H1 (cell line): ENCODE measurements at regions not wholly inside any gene's neighbourhood (a gene's known extent, or its start where the extent isn't known, plus 50 kb on each side); places are given as distances from the start of the nearest gene placed in this dataset.

ENCODE experiments used
- CTCF ChIA-PET: fragments of 300-600 bp; sonication (Branson Sonifier 250); formaldehyde crosslinking; loops from one replicate; lab custom pipeline; 2021; ENCODE audit not compliant: partially characterized antibody; lab: Charles Lee
- POLR2A ChIA-PET: fragments of 300-600 bp; sonication (Branson Sonifier 250); formaldehyde crosslinking; loops from one replicate; lab custom pipeline; 2021; ENCODE audit warnings: inconsistent platforms; ENCODE audit not compliant: partially characterized antibody; lab: Charles Lee
- DNase-seq, 2 experiments: peaks; one replicate each; pipeline versions ENCODE4 v3.0.0 to v3.0.0-alpha.2; 2010 to 2022; ENCODE audit warnings: low spot score in 2 of 2, low read depth in 1 of 2, mixed read lengths in 1 of 2
- FAIRE-seq: peaks from 2 replicates; lab custom pipeline; 2011; peaks lifted over from hg19 to GRCh38; lab: Jason Lieb, UNC
- H2AFZ ChIP-seq: 2 replicates; pipeline ENCODE4 v1.8.1; 2012; ENCODE audit warnings: low read length, inconsistent platforms
- H2AK5ac ChIP-seq: 2 replicates; pipeline ENCODE4 v1.6.1; 2013; ENCODE audit warnings: low read depth, low read length
- H2BK120ac ChIP-seq: replicated peaks from 2 replicates; pipeline ENCODE3; 2013; ENCODE audit warnings: low read depth, low read length, inconsistent platforms
- H2BK12ac ChIP-seq: 2 replicates; pipeline ENCODE4 v1.6.1; 2013; ENCODE audit warnings: low read depth, low read length
- H2BK15ac ChIP-seq: 2 replicates; pipeline ENCODE4 v1.6.1; 2013; ENCODE audit warnings: low read length
- H2BK20ac ChIP-seq: 2 replicates; pipeline ENCODE4 v1.6.1; 2013; ENCODE audit warnings: low read length
- H2BK5ac ChIP-seq: 2 replicates; pipeline ENCODE4 v1.6.1; 2013; ENCODE audit warnings: low read depth, low read length
- H3K14ac ChIP-seq: 2 replicates; pipeline ENCODE4 v1.6.1; 2013; ENCODE audit warnings: inconsistent platforms; ENCODE audit not compliant: insufficient read length
- H3K18ac ChIP-seq: 2 replicates; pipeline ENCODE4 v1.6.1; 2013; ENCODE audit warnings: low read length; ENCODE audit errors: extremely low read depth
- H3K23ac ChIP-seq: 2 replicates; pipeline ENCODE4 v1.6.1; 2013; ENCODE audit warnings: inconsistent platforms; ENCODE audit not compliant: insufficient read length
- H3K23me2 ChIP-seq: 2 replicates; pipeline ENCODE4 v1.6.1; 2013; ENCODE audit warnings: low read depth, low read length
- H3K27ac ChIP-seq: 2 replicates; pipeline ENCODE4 v1.6.1; 2011; ENCODE audit warnings: low read depth, low read length, inconsistent platforms
- H3K27me3 ChIP-seq, 4 experiments: replicated peaks in 1 of 4; 1 replicate in 1 of 4; 2 replicates in 3 of 4; pipeline versions ENCODE4 v1.6.1 to v1.8.1; 2011 to 2013; ENCODE audit warnings: low read length in 3 of 4, mild to moderate bottlenecking in 3 of 4, inconsistent platforms in 2 of 4, mixed read lengths in 2 of 4, moderate library complexity in 1 of 4; ENCODE audit not compliant: control insufficient read depth in 3 of 4, insufficient read depth in 3 of 4; ENCODE audit errors: extremely low read depth in 1 of 4
- H3K36me3 ChIP-seq, 4 experiments: 2 replicates each; pipeline versions ENCODE4 v1.6.1 to v1.8.1; 2011 to 2013; ENCODE audit warnings: mild to moderate bottlenecking in 4 of 4, low read length in 3 of 4, moderate library complexity in 2 of 4, control low read depth in 1 of 4, inconsistent platforms in 1 of 4; ENCODE audit not compliant: insufficient read depth in 4 of 4, control insufficient read depth in 2 of 4
- H3K4ac ChIP-seq: replicated peaks from 2 replicates; pipeline ENCODE3; 2013; ENCODE audit warnings: low read length, low read depth, mixed read lengths, inconsistent platforms; ENCODE audit not compliant: insufficient read length
- H3K4me1 ChIP-seq, 4 experiments: replicated peaks in 1 of 4; 1 replicate in 1 of 4; 2 replicates in 3 of 4; pipeline versions ENCODE4 v1.6.1 to v1.8.1; 2011 to 2013; ENCODE audit warnings: low read length in 3 of 4, inconsistent platforms in 2 of 4, mixed read lengths in 1 of 4; ENCODE audit not compliant: insufficient read depth in 4 of 4, control insufficient read depth in 3 of 4
- H3K4me2 ChIP-seq, 2 experiments: 2 replicates each; pipeline versions ENCODE4 v1.6.1 to v1.8.1; 2011 to 2013; ENCODE audit warnings: low read depth in 2 of 2, low read length in 2 of 2, control low read depth in 1 of 2, inconsistent platforms in 1 of 2, mild to moderate bottlenecking in 1 of 2; ENCODE audit not compliant: insufficient read depth in 1 of 2
- H3K4me3 ChIP-seq, 4 experiments: fragments of 200-600, 300-600 bp in 1 of 4; sonication (generic), shearing (Covaris generic), sonication (Bioruptor Twin) in 1 of 4; 2 replicates each; pipeline versions ENCODE4 v1.5.1 to v1.8.1; 2011 to 2016; ENCODE audit warnings: low read length in 4 of 4, low read depth in 3 of 4, control low read depth in 2 of 4, inconsistent platforms in 2 of 4, mild to moderate bottlenecking in 2 of 4, mixed read lengths in 1 of 4, moderate library complexity in 1 of 4; ENCODE audit not compliant: insufficient read depth in 2 of 4; ENCODE audit errors: extremely low read depth in 1 of 4
- H3K56ac ChIP-seq: replicated peaks from 2 replicates; pipeline ENCODE3; 2013; ENCODE audit warnings: low read depth, mild to moderate bottlenecking, mixed read lengths, low read length, inconsistent platforms; ENCODE audit not compliant: insufficient read length
- H3K79me1 ChIP-seq: 2 replicates; pipeline ENCODE4 v1.6.1; 2013; ENCODE audit warnings: low read depth, low read length, control low read depth
- H3K79me2 ChIP-seq, 2 experiments: 2 replicates each; pipeline versions ENCODE4 v1.6.1 to v1.8.1; 2012 to 2013; ENCODE audit warnings: low read length in 2 of 2, mild to moderate bottlenecking in 2 of 2, inconsistent platforms in 1 of 2; ENCODE audit not compliant: insufficient read depth in 2 of 2, control insufficient read depth in 1 of 2
- H3K9ac ChIP-seq, 4 experiments: replicated peaks in 1 of 4; 1 replicate in 1 of 4; 2 replicates in 3 of 4; pipeline versions ENCODE4 v1.6.1 to v1.8.1; 2011 to 2013; ENCODE audit warnings: low read depth in 3 of 4, low read length in 3 of 4, control low read depth in 2 of 4, mild to moderate bottlenecking in 2 of 4, moderate library complexity in 2 of 4, inconsistent platforms in 1 of 4; ENCODE audit errors: extremely low read depth in 1 of 4
- H3K9me3 ChIP-seq, 2 experiments: 2 replicates each; pipeline versions ENCODE4 v1.6.1 to v1.8.1; 2012 to 2013; ENCODE audit warnings: mild to moderate bottlenecking in 2 of 2, moderate library complexity in 2 of 2, control low read depth in 1 of 2, inconsistent platforms in 1 of 2, low read depth in 1 of 2, low read length in 1 of 2, mixed read lengths in 1 of 2; ENCODE audit not compliant: insufficient read depth in 2 of 2
- H4K20me1 ChIP-seq, 2 experiments: replicated peaks in 1 of 2; 2 replicates each; pipeline versions ENCODE3 to v1.8.1; 2011 to 2013; ENCODE audit warnings: inconsistent platforms in 2 of 2, low read length in 2 of 2, mild to moderate bottlenecking in 1 of 2; ENCODE audit not compliant: insufficient read depth in 2 of 2, control insufficient read depth in 1 of 2
- H4K5ac ChIP-seq: 2 replicates; pipeline ENCODE4 v1.6.1; 2013; ENCODE audit warnings: low read length, low read depth, mixed read lengths, inconsistent platforms; ENCODE audit not compliant: insufficient read length
- H4K8ac ChIP-seq: 2 replicates; pipeline ENCODE4 v1.8.0; 2013; ENCODE audit warnings: mild to moderate bottlenecking, moderate library complexity, low read length, inconsistent platforms; ENCODE audit not compliant: insufficient read depth; ENCODE audit errors: extremely low read depth
- H4K91ac ChIP-seq: replicated peaks from 2 replicates; pipeline ENCODE3; 2013; ENCODE audit warnings: low read length, mixed read lengths, inconsistent platforms; ENCODE audit not compliant: insufficient read length
- BRCA1 ChIP-seq: IDR thresholded peaks from 2 replicates; pipeline ENCODE4 v1.6.1; 2012; ENCODE audit warnings: low read depth, low read length, improper control_type of control experiment
- CHD2 ChIP-seq: IDR thresholded peaks from 2 replicates; pipeline ENCODE4 v1.6.1; 2012; ENCODE audit warnings: low read length, improper control_type of control experiment
- CREB1 ChIP-seq: IDR thresholded peaks from 2 replicates; pipeline ENCODE4 v1.6.1; 2012; ENCODE audit warnings: inconsistent platforms
- CTBP2 ChIP-seq: IDR thresholded peaks from 2 replicates; pipeline ENCODE4 v1.7.0; 2011; ENCODE audit warnings: borderline replicate concordance, mild to moderate bottlenecking, moderate library complexity, mixed read lengths, low read length; ENCODE audit not compliant: insufficient read depth, insufficient read length
- EZH2 ChIP-seq: fragments of 200-600 bp; sonication (generic); IDR thresholded peaks from 2 replicates; pipeline ENCODE4 v1.7.1; 2012; ENCODE audit warnings: low read depth, mild to moderate bottlenecking, moderate library complexity, low read length, inconsistent platforms; ENCODE audit not compliant: severe bottlenecking
- GABPA ChIP-seq: IDR thresholded peaks from 2 replicates; pipeline ENCODE4 v1.6.1; 2011; ENCODE audit warnings: mild to moderate bottlenecking, low read length, moderate library complexity, borderline replicate concordance; ENCODE audit not compliant: insufficient read depth
- KDM4A ChIP-seq: IDR thresholded peaks from one replicate; pipeline ENCODE4 v1.7.1; 2012; ENCODE audit warnings: low read depth, mild to moderate bottlenecking, moderate library complexity, low read length, inconsistent platforms; ENCODE audit not compliant: severe bottlenecking
- POLR2A ChIP-seq, 2 experiments: IDR thresholded peaks; 1 replicate in 1 of 2; 2 replicates in 1 of 2; pipeline ENCODE4 v1.6.1; 2011; ENCODE audit warnings: low read depth in 2 of 2, low read length in 2 of 2, mild to moderate bottlenecking in 2 of 2; ENCODE audit errors: control extremely low read depth in 1 of 2
- POLR2AphosphoS5 ChIP-seq: IDR thresholded peaks from 2 replicates; pipeline ENCODE4 v1.6.1; 2011; ENCODE audit warnings: low read depth, low read length
- SP1 ChIP-seq: IDR thresholded peaks from 2 replicates; pipeline ENCODE4 v1.6.1; 2011; ENCODE audit warnings: low read depth, low read length
- TBP ChIP-seq: IDR thresholded peaks from 2 replicates; pipeline ENCODE4 v1.6.1; 2011; ENCODE audit warnings: low read depth, low read length, improper control_type of control experiment
- YY1 ChIP-seq: IDR thresholded peaks from 2 replicates; pipeline ENCODE4 v1.6.1; 2011; ENCODE audit warnings: low read depth, mild to moderate bottlenecking, low read length
- WGBS, 2 experiments: shearing (Covaris generic) in 1 of 2; methylation state at CpG; one replicate each; pipeline versions ENCODE4 v1.1.6 to v1.1.7; 2013 to 2015; ENCODE audit warnings: low lambda C conversion rate in 2 of 2, mixed read lengths in 2 of 2, inconsistent platforms in 1 of 2, low coverage in 1 of 2, missing lambda C conversion rate in 1 of 2; ENCODE audit not compliant: insufficient replicate concordance in 2 of 2, insufficient coverage in 1 of 2, insufficient read length in 1 of 2; ENCODE audit errors: extremely low coverage in 1 of 2, missing lambda C conversion rate in 1 of 2; 5-methylcytosine and 5-hydroxymethylcytosine counted together
- TF ChIP-seq, protein P1 (sequence below): IDR thresholded peaks from 2 replicates; pipeline ENCODE4 v1.6.1; 2012; ENCODE audit warnings: inconsistent platforms
- TF ChIP-seq, protein P2 (sequence below): IDR thresholded peaks from 2 replicates; pipeline ENCODE4 v1.6.1; 2011; ENCODE audit warnings: low read depth, mild to moderate bottlenecking, low read length; ENCODE audit not compliant: insufficient read depth

DNA sequence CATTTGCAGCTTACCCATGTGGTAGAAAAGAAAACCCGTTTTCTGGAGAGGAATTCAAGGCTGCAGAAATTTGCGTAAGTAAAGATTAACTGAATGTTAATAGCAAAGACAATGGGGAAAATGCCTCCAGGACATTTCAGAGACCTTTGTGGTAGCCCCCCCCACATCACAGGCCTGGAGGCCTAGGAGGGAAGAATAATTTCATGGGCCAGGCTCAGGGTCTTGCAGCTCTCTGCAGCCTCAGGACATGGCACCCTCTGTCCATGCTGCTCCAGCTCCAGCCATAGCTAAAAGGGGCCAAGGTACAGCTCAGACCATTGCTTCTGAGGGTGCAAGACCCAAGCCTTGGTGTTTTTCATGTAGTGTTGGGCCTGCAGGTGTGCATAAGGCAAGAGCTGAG is 92.7 kb upstream of the ZNF678 start:
- no peak overlapping the region for H4K8ac ChIP-seq
- no peak overlapping the region for H2BK20ac ChIP-seq
- H3K9ac ChIP-seq: no peak overlapping the region
- H3K18ac ChIP-seq: no peak overlapping the region
- no peaks in the 10 kb centered on the region for H3K36me3 ChIP-seq
- no peak overlapping the region for H2AFZ ChIP-seq
- H3K79me1 ChIP-seq: no peaks in the 10 kb centered on the region
- WGBS, 2 experiments: 80% methylated on average over 2 of the region's 2 CpGs; no CpG with 5 or more reads in 1 of the 2 experiments
- peaks cover 0 to 3% (median 2%) of the 10 kb centered on the region in 4 experiments; a peak in 2 of 7 replicates for H3K4me1 ChIP-seq
- H2AK5ac ChIP-seq: no peak overlapping the region
- no peak overlapping the region for H3K23ac ChIP-seq
- H3K79me2 ChIP-seq: no peaks in the 10 kb centered on the region
- no peak overlapping the region for H2BK12ac ChIP-seq
- POLR2A ChIA-PET: no interaction called here
- FAIRE-seq (no peak), DNase-seq (no peak)
- H3K4me2 ChIP-seq: no peak overlapping the region
- H3K4ac ChIP-seq: no peak overlapping the region
- no peak overlapping the region for H3K4me3 ChIP-seq
- no peak overlapping the region for H2BK120ac ChIP-seq
- TF ChIP-seq POLR2AphosphoS5: no peak
- TF ChIP-seq BRCA1: no peak
- no peak for TF ChIP-seq YY1
- no peak for TF ChIP-seq POLR2A (IDR thresholded peaks at IDR 0.05; ENCODE audit: control extremely low read depth in 1 of 2, low read depth in 2 of 2, low read length in 2 of 2)
- TF ChIP-seq, protein P1, sequence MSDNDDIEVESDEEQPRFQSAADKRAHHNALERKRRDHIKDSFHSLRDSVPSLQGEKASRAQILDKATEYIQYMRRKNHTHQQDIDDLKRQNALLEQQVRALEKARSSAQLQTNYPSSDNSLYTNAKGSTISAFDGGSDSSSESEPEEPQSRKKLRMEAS: no peak
- no peak for TF ChIP-seq CHD2
- TF ChIP-seq, protein P2, sequence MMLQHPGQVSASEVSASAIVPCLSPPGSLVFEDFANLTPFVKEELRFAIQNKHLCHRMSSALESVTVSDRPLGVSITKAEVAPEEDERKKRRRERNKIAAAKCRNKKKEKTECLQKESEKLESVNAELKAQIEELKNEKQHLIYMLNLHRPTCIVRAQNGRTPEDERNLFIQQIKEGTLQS: no peak
- no peak for TF ChIP-seq SP1
- no peak for TF ChIP-seq GABPA
- no peak for TF ChIP-seq CTBP2
- no peak for TF ChIP-seq TBP
- no peak for TF ChIP-seq CREB1
- no peak for TF ChIP-seq KDM4A
- no peak for TF ChIP-seq EZH2
- H2BK15ac ChIP-seq: no peak overlapping the region
- peaks cover 5 to 10% of the 10 kb centered on the region in 2 experiments; a peak in 3 of 4 replicates for H3K9me3 ChIP-seq
- no peak overlapping the region for H3K14ac ChIP-seq
- H3K23me2 ChIP-seq: no peaks in the 10 kb centered on the region
- no peaks in the 10 kb centered on the region for H4K20me1 ChIP-seq
- no peak overlapping the region for H4K5ac ChIP-seq
- no peak overlapping the region for H3K27ac ChIP-seq
- no peaks in the 10 kb centered on the region; a peak in 1 of 7 replicates for H3K27me3 ChIP-seq
- CTCF ChIA-PET: interaction anchor here (1.5 kb wide), 1 partner anchor 293 kb away, joined by 3 read pairs; no protein-coding TSS in a partner anchor
- H3K56ac ChIP-seq: no peak overlapping the region
- H2BK5ac ChIP-seq: no peak overlapping the region
- no peak overlapping the region for H4K91ac ChIP-seq
